AG09319 (cell line): ENCODE measurements at regions not wholly inside any gene's neighbourhood (a gene's known extent, or its start where the extent isn't known, plus 50 kb on each side); places are given as distances from the start of the nearest gene placed in this dataset.
A peak's percentile ranks its signal among the peaks of the same experiment; 100 is the strongest.

Experiments used
- DNase-seq: peaks from one replicate; pipeline ENCODE4 v3.0.0-alpha.2; 2010; ENCODE audit warnings: low read depth; ENCODE audit errors: extremely low read depth
- TF ChIP-seq, protein P1 (sequence below): IDR thresholded peaks from 2 replicates; pipeline ENCODE4 v1.5.1; 2011; ENCODE audit warnings: low read depth, mild to moderate bottlenecking, inconsistent platforms, low read length, moderate library complexity

DNA sequence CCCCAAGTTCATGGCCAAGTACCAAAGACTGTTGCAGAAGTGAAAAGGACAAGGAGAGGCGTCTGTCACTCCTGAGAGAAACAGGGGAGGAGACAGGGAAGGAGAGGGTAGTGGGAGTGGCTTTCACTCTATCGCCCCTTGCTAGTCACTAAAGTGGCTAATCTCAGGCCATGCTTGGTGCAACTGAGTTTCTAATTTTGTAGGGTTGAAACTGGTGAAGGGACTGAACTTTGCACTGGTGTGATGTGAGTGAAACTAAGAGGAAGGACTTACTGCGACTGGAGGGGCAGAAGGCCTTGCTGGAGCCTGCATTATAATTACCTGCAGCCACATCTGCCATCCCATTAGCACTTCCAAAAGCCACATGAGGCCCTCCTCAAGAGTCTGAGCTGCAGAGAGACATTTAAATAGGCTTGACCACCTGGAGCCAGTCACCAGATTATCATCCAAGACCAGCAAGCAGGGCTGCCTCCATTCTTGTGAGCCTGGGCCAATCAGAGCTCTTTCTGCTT lies 107.2 kb upstream of the EEPD1 start:
- TF ChIP-seq, protein P1, sequence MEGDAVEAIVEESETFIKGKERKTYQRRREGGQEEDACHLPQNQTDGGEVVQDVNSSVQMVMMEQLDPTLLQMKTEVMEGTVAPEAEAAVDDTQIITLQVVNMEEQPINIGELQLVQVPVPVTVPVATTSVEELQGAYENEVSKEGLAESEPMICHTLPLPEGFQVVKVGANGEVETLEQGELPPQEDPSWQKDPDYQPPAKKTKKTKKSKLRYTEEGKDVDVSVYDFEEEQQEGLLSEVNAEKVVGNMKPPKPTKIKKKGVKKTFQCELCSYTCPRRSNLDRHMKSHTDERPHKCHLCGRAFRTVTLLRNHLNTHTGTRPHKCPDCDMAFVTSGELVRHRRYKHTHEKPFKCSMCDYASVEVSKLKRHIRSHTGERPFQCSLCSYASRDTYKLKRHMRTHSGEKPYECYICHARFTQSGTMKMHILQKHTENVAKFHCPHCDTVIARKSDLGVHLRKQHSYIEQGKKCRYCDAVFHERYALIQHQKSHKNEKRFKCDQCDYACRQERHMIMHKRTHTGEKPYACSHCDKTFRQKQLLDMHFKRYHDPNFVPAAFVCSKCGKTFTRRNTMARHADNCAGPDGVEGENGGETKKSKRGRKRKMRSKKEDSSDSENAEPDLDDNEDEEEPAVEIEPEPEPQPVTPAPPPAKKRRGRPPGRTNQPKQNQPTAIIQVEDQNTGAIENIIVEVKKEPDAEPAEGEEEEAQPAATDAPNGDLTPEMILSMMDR: no peak
- DNase-seq: no peak

DNA sequence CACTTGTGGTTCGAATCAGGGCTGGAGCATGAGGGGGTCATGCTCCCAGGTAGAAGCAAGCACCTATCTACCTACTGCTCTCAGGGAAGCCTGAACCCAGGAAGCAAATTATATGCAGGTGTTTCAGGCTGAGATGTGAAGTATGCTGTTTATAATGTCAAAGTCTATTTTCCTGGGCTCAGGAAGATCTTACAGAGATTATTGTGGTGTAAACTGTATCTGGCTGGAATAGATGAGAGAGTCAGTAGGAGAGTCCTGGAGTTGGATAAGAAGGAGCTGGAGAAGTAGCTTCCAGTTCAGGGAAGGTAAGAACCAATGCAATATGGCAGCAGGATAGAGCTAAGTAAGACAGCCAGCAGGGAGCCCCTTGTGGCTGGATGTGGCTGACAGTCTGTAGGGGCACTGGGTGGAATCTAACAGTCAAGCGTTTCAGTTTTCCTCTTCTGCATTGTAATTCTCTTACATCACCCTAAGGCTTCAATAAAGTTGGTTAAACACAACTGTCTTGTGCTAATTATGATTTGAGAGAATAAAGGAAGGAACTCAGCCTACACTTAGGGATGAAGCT lies 105.9 kb upstream of the EEPD1 start:
- TF ChIP-seq, protein P1: peak; percentile 8
- DNase-seq: no peak

DNA sequence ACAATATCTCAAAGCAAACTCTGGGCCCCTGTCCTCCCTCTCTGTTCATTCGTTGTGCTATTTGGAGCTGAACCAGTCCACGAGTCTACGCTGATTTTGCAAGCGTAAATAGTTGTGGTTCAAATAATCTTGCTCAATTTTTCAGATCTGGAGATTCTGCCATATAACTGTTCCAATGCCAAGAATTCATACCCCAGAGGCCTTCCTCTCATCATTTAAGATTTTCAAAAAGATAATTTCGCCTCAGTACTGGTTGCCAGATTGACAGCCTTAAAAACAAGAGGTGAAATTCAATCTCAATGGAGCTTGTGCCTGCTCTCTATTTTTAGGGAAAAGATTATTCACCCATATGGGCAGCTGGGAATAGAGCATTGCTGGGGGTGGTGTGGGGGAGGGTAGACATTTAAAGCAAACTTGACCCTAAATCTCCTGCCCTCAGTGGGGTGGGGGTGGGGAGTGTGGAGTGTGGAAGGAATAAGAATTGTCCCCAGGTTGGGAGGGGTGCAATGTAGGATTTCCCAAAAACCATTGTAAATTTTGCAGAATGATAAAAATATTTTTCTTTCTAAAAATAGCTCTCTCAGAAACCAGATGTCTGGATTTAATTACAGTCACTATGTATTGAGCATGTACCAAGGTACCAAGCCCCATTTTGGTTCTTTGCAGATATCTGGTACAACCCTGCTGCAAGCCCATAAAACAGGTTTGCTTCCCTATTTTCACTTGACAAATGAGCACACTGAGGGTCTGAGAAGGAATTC lies 104.7 kb upstream of the EEPD1 start:
- TF ChIP-seq, protein P1: no peak
- DNase-seq: peak; percentile 89

DNA sequence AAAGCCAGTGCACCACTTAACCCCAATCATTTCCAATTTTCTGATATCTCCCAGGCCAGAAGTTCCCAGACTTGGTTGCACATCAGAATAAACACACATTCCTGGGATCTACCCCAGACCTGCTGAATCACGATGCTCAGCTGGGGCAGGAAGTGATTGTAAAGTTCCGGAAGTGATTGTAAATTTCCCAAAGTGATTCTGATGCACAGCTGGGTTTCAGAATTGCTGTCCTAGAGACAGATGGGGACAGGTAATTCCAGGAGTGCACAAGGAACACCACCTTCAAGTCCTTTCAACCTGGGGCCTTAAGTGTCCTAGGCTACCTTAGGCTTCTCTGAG lies 104.2 kb upstream of the EEPD1 start:
- DNase-seq: no peak

DNA sequence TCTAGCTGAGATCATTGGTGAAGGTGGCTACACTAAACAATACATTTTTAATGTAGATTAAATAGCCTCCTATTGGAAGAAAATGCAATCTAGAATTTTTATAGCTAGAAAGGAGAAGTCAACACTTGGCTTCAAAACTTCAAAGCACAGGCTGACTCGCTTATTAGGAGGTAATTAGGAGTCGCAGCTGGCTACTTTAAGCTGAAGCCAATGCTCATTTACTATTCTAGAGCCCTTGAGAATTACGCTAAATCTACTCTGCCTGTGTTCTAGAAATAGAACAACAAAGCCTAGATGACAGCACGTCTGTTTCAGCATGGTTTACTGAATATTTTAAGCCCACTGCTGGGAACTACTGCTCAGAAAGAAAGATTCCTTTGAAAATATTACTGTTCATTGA lies 101.6 kb upstream of the EEPD1 start:
- TF ChIP-seq, protein P1: no peak
- DNase-seq: no peak

More for the DNA sequence above, 104.2 kb upstream of the EEPD1 start:
- TF ChIP-seq, protein P1: no peak

DNA sequence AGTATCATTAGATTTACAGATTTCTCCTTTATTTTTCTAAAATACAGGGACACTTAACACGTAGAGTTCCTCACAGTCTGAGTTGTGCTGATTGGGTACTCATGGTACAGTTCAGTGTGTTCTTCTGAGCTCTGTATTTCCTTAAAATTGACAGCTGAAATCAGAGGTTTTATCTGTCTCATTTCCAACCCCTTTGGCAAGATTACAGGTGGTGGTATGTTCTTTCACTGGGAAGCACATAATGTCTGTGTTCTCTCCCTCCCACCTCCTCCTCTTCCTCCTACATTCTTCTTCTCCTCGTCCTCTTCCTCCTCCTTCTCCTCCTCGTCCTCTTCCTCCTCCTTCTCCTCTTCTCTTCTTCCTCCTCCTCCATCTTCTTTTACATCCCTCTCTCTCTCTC lies 99.5 kb upstream of the EEPD1 start:
- no peak for DNase-seq
- TF ChIP-seq, protein P1: no peak

DNA sequence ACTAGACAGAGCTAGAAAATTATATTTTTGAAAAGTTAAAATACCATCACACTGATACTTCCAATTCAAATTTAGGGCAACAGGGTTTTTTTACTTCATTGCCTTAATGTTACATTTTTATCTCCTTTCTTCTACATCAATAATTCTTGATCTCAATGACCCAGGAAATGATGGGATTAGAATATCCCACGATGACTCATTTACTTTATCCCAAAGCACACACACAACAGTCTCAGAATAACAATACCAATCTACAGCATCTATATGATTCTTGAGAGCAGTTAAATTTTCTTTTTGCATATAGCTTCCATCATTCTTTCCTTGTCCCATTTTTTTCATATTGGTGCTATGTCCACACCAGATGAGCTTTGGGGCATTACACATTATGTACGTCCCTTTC lies 98.4 kb upstream of the EEPD1 start:
- DNase-seq: no peak
- TF ChIP-seq, protein P1: no peak
